Left lung (tissue), 4 donors: ENCODE measurements at regions not wholly inside any gene's neighbourhood (a gene's known extent, or its start where the extent isn't known, plus 50 kb on each side); places are given as distances from the start of the nearest gene placed in this dataset.

ENCODE experiments used
- ATAC-seq: fragments of 200-7000 bp; cut with Tn5 transposase; one replicate; pipeline ENCODE4 v1.9.1; 2020; ENCODE audit warnings: moderate library complexity
- DNase-seq, 4 donors: peaks; one replicate each; pipeline ENCODE4 v3.0.0-alpha.2; 2013 to 2020
- H3K27ac ChIP-seq, 2 donors: fragments of 200-600 bp; sonication (generic) in 1 of 2; one replicate each; pipeline versions ENCODE4 v1.5.0 to v1.8.0; 2020 to 2021
- H3K27me3 ChIP-seq, 2 donors: fragments of 200-600 bp; sonication (generic) in 1 of 2; one replicate each; pipeline versions ENCODE4 v1.5.0 to v1.8.0; 2020 to 2021
- H3K36me3 ChIP-seq, 2 donors: fragments of 200-600 bp; sonication (generic) in 1 of 2; one replicate each; pipeline versions ENCODE4 v1.5.0 to v1.8.0; 2020 to 2021
- H3K4me1 ChIP-seq, 2 donors: fragments of 200-600 bp; one replicate each; pipeline ENCODE4 v1.8.0; 2021
- H3K4me3 ChIP-seq, 2 donors: fragments of 200-600 bp; sonication (generic) in 1 of 2; one replicate each; pipeline versions ENCODE4 v1.5.0 to v1.8.0; 2020 to 2021; ENCODE audit warnings: mild to moderate bottlenecking in 1 of 2
- H3K9me3 ChIP-seq, 2 donors: fragments of 200-600 bp; sonication (generic) in 1 of 2; one replicate each; pipeline versions ENCODE4 v1.5.0 to v1.8.0; 2020 to 2021
- CTCF ChIP-seq, 2 donors: fragments of 200-600 bp; sonication (generic) in 1 of 2; IDR thresholded peaks; one replicate each; pipeline versions ENCODE4 v1.5.0 to v1.8.0; 2021; ENCODE audit warnings: antibody characterized with exemption in 2 of 2
- intact Hi-C, 2 donors: fragments of 100-400 bp; cut with DNase I; formaldehyde crosslinking; loops; one replicate each; pipeline versions ENCODE4 v1.11.2 to v1.14.2; 2022
- donor health status: DM: no; HTN: yes; CAD: no.
- donor health status: DM: no; HTN: no; CAD: no.

GRCh38 chr6:166877906-166878305 is 78.4 kb downstream of the RNASET2 start:
- no peak for TF ChIP-seq CTCF (IDR thresholded peaks at IDR 0.05)
- intact Hi-C loops, result no loop called here
- Histone ChIP-seq H3K4me1 (no peaks in the 10 kb centered on the region), H3K27ac (no peak overlapping the region), H3K36me3 (no peaks in the 10 kb centered on the region), H3K4me3 (no peak overlapping the region), H3K9me3 (no peaks in the 10 kb centered on the region), H3K27me3 (no peaks in the 10 kb centered on the region)
- no peak for ATAC-seq
- no peak for DNase-seq

GRCh38 chr6:166877349-166877748 is 79.0 kb downstream of the RNASET2 start:
- no peak for TF ChIP-seq CTCF (IDR thresholded peaks at IDR 0.05)

GRCh38 chr6:166872531-166873009 is 83.8 kb downstream of the RNASET2 start:
- TF ChIP-seq CTCF (IDR thresholded peaks at IDR 0.05), result no peak
- Histone ChIP-seq H3K4me1 (no peaks in the 10 kb centered on the region), H3K27me3 (no peaks in the 10 kb centered on the region), H3K4me3 (no peak overlapping the region), H3K9me3 (no peaks in the 10 kb centered on the region), H3K27ac (no peak overlapping the region), H3K36me3 (no peaks in the 10 kb centered on the region)
- intact Hi-C loops, result no loop called here
- DNase-seq, result no peak
- ATAC-seq, result no peak

More at GRCh38 chr6:166877349-166877748, 79.0 kb downstream of the RNASET2 start:
- intact Hi-C loops, result no loop called here
- Histone ChIP-seq H3K9me3 (no peaks in the 10 kb centered on the region), H3K4me3 (no peak overlapping the region), H3K27me3 (no peaks in the 10 kb centered on the region), H3K36me3 (no peaks in the 10 kb centered on the region), H3K27ac (no peak overlapping the region), H3K4me1 (no peaks in the 10 kb centered on the region)
- ATAC-seq, result no peak
- DNase-seq, result no peak

GRCh38 chr6:166870602-166871208 is 85.6 kb downstream of the RNASET2 start:
- ATAC-seq, result no peak
- H3K4me1 ChIP-seq, result no peaks in the 10 kb centered on the region
- no peaks in the 10 kb centered on the region for H3K36me3 ChIP-seq
- no peak overlapping the region for H3K27ac ChIP-seq
- intact Hi-C loops, result no loop called here
- no peaks in the 10 kb centered on the region for H3K27me3 ChIP-seq
- no peak for DNase-seq
- H3K4me3 ChIP-seq, result no peak overlapping the region
- no peaks in the 10 kb centered on the region for H3K9me3 ChIP-seq
- no peak for TF ChIP-seq CTCF (IDR thresholded peaks at IDR 0.05)

GRCh38 chr6:166866839-166867637 is 89.3 kb downstream of the RNASET2 start:
- no peak for TF ChIP-seq CTCF (IDR thresholded peaks at IDR 0.05)
- no peak overlapping the region for H3K27ac ChIP-seq
- peaks cover 11 to 26% of the 10 kb centered on the region in 2 donors for H3K27me3 ChIP-seq
- no peaks in the 10 kb centered on the region for H3K9me3 ChIP-seq
- no peaks in the 10 kb centered on the region for H3K36me3 ChIP-seq
- H3K4me1 ChIP-seq, result peaks cover 3 to 11% of the 10 kb centered on the region in 2 donors
- intact Hi-C loops, result no loop called here
- DNase-seq (no peak), ATAC-seq (no peak)
- H3K4me3 ChIP-seq, result no peak overlapping the region
